ENCODE measurements at regions not wholly inside any gene's neighbourhood (a gene's known extent, or its start where the extent isn't known, plus 50 kb on each side); places are given as distances from the start of the nearest gene placed in this dataset.

DNA sequence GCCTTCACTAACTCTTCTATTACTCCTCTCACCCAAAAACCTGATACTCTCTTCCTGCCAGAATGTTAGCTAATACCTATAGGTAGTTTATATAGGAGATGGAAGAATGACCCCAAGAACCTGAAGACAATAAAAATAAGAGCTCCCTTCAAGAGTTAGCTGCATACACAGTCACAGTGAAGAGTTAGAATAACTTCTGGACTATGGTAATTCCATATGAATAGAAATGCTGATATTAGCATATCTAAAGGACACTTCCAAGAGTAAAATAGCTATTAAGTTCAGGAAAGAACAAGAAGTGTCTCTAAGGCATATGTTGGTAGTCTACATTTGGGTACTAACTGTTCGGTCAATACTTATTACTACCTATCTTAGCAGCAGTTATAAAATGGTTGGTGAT, 134.2 kb downstream of the VGLL3 start:
- TF ChIP-seq, protein P1, sequence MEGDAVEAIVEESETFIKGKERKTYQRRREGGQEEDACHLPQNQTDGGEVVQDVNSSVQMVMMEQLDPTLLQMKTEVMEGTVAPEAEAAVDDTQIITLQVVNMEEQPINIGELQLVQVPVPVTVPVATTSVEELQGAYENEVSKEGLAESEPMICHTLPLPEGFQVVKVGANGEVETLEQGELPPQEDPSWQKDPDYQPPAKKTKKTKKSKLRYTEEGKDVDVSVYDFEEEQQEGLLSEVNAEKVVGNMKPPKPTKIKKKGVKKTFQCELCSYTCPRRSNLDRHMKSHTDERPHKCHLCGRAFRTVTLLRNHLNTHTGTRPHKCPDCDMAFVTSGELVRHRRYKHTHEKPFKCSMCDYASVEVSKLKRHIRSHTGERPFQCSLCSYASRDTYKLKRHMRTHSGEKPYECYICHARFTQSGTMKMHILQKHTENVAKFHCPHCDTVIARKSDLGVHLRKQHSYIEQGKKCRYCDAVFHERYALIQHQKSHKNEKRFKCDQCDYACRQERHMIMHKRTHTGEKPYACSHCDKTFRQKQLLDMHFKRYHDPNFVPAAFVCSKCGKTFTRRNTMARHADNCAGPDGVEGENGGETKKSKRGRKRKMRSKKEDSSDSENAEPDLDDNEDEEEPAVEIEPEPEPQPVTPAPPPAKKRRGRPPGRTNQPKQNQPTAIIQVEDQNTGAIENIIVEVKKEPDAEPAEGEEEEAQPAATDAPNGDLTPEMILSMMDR (IDR thresholded peaks at IDR 0.05), result no peak
- TF ChIP-seq, protein P2, sequence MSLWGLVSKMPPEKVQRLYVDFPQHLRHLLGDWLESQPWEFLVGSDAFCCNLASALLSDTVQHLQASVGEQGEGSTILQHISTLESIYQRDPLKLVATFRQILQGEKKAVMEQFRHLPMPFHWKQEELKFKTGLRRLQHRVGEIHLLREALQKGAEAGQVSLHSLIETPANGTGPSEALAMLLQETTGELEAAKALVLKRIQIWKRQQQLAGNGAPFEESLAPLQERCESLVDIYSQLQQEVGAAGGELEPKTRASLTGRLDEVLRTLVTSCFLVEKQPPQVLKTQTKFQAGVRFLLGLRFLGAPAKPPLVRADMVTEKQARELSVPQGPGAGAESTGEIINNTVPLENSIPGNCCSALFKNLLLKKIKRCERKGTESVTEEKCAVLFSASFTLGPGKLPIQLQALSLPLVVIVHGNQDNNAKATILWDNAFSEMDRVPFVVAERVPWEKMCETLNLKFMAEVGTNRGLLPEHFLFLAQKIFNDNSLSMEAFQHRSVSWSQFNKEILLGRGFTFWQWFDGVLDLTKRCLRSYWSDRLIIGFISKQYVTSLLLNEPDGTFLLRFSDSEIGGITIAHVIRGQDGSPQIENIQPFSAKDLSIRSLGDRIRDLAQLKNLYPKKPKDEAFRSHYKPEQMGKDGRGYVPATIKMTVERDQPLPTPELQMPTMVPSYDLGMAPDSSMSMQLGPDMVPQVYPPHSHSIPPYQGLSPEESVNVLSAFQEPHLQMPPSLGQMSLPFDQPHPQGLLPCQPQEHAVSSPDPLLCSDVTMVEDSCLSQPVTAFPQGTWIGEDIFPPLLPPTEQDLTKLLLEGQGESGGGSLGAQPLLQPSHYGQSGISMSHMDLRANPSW (CRISPR knock-in tag; conservative IDR thresholded peaks at IDR 0.05; ENCODE audit: low read depth), result no peak
- TF ChIP-seq SP1 (CRISPR knock-in tag; conservative IDR thresholded peaks at IDR 0.05) (no peak), GRHL2 (CRISPR knock-in tag; IDR thresholded peaks at IDR 0.05; ENCODE audit: insufficient replicate concordance, severe bottlenecking) (no peak), ETV6 (CRISPR knock-in tag; IDR thresholded peaks at IDR 0.05) (no peak), CREM (CRISPR knock-in tag; IDR thresholded peaks at IDR 0.05) (no peak)
- TF ChIP-seq, protein P3, sequence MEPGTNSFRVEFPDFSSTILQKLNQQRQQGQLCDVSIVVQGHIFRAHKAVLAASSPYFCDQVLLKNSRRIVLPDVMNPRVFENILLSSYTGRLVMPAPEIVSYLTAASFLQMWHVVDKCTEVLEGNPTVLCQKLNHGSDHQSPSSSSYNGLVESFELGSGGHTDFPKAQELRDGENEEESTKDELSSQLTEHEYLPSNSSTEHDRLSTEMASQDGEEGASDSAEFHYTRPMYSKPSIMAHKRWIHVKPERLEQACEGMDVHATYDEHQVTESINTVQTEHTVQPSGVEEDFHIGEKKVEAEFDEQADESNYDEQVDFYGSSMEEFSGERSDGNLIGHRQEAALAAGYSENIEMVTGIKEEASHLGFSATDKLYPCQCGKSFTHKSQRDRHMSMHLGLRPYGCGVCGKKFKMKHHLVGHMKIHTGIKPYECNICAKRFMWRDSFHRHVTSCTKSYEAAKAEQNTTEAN (CRISPR knock-in tag; IDR thresholded peaks at IDR 0.05), result no peak
- TF ChIP-seq, protein P4, sequence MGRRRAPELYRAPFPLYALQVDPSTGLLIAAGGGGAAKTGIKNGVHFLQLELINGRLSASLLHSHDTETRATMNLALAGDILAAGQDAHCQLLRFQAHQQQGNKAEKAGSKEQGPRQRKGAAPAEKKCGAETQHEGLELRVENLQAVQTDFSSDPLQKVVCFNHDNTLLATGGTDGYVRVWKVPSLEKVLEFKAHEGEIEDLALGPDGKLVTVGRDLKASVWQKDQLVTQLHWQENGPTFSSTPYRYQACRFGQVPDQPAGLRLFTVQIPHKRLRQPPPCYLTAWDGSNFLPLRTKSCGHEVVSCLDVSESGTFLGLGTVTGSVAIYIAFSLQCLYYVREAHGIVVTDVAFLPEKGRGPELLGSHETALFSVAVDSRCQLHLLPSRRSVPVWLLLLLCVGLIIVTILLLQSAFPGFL (CRISPR knock-in tag; IDR thresholded peaks at IDR 0.05; ENCODE audit: borderline replicate concordance), result no peak
- TF ChIP-seq, protein P5, sequence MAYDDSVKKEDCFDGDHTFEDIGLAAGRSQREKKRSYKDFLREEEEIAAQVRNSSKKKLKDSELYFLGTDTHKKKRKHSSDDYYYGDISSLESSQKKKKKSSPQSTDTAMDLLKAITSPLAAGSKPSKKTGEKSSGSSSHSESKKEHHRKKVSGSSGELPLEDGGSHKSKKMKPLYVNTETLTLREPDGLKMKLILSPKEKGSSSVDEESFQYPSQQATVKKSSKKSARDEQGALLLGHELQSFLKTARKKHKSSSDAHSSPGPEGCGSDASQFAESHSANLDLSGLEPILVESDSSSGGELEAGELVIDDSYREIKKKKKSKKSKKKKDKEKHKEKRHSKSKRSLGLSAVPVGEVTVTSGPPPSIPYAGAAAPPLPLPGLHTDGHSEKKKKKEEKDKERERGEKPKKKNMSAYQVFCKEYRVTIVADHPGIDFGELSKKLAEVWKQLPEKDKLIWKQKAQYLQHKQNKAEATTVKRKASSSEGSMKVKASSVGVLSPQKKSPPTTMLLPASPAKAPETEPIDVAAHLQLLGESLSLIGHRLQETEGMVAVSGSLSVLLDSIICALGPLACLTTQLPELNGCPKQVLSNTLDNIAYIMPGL (CRISPR knock-in tag; IDR thresholded peaks at IDR 0.05), result no peak
- TF ChIP-seq, protein P6, sequence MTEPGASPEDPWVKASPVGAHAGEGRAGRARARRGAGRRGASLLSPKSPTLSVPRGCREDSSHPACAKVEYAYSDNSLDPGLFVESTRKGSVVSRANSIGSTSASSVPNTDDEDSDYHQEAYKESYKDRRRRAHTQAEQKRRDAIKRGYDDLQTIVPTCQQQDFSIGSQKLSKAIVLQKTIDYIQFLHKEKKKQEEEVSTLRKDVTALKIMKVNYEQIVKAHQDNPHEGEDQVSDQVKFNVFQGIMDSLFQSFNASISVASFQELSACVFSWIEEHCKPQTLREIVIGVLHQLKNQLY (CRISPR knock-in tag; IDR thresholded peaks at IDR 0.05), result no peak

Measured in WTC11 (cell line).